Middle frontal gyrus (tissue), 1 donor: ENCODE measurements at regions not wholly inside any gene's neighbourhood (a gene's known extent, or its start where the extent isn't known, plus 50 kb on each side); places are given as distances from the start of the nearest gene placed in this dataset.
A peak's percentile ranks its signal among the peaks of the same experiment; 100 is the strongest.

Experiments used
- DNase-seq: peaks from one replicate; pipeline ENCODE4 v3.0.0-alpha.2; 2015; ENCODE audit warnings: low spot score; ENCODE audit errors: extremely low spot score

DNA sequence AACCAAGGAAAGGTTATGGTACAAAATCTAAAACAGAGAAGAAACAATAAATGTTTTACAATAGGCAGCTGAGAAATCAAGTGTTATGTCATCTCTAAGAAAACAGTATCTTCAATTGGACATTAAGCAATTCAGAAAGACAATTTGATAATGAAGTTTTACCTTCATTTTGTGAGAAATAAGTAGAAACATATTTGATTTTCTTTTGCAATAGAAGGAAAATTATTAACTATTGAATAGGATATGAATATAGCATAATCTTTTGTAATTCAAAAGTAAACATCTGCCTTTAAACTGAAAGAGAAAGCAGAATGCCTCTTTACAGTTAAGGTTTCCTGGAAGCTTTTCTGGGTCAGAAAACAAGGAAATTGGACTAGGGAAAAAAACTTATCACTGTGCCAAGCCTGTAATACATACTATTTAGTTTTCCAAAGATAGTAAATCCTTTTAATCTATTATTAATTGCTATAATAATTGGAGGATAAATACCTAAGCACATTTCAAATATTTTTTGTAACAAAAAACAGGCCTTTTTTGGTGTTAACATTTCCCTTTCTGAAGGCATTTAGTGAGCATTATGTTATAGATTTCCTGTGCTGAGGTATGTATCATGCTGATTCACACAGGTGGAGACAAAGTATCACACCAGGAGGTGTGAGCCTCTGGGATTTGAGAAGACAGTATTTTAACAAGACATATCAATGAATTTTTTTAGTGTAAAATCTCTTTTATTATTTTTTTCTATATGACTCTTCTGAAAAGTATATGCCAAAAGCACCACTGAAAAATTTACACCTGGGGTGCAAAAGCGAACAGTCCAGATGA lies 947.0 kb upstream of the CDH2 start:
- DNase-seq = no peak

DNA sequence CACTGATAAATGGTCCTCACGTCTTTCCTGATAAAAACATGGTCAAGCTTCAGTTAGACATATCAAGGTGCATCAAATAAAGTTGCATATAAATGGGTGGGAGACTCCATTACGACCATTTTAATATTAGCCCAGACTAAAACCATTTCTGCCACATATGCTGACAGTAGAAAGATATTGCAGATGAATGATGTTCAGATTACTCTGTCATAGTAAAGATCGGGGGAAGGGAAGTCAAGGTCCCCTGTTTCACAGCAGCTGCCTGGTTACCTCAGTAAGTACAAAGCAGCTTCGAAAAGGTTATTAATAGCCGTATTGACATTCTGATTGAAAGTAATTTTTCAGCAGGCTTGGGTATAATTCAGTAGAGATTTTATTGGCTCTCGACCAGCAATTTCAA lies 927.7 kb upstream of the CDH2 start:
- no peak for DNase-seq

DNA sequence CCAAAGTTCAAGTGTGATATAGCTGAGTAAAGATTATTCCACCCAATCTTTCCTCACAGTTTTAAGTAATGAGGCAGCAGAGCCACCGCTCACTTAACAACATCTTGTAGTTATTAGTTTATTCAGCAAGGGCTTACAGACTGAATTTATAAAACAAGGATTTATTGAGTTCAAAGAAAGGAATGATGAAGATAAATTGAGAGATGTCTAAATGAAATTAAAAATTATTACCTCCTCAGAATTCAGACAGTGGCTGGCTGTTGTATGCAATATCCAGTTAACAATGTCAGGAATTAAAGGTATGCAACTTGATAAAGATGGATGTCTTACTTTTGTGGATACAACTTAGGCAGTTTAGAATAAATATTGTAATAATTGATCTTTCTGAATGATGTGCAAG lies 927.3 kb upstream of the CDH2 start:
- no peak for DNase-seq

DNA sequence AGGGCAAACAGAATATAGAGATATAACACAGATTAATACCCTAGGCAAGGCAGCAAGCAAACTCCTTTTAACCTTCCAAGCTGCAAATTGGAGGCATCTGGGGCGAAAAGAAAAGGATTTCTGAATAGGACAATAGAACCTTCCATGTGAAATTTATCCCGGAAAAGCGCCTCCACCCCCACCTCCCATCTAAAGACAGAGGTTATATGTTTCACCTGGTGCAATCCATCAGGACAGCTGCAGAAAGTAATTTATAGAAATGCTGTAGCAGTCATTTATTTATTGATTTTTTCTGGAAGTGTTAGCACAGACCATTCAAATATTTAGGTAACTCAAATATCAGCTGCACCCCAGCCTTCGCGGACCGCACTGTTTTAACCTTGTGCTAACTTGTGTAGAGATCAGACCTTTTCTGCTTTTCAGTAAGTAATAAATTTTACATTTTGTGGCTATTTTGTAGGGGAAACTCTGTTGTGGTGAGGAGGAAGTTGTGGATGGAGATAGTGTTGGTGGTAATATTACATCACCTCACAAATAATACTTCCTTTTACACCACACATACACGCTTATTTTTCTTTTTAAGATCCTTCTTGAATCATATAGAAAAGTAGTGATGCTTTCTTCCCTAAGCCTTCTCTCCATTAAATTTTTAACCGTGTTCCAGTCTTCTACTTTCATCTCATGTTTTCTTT lies 919.3 kb upstream of the CDH2 start:
- no peak for DNase-seq

DNA sequence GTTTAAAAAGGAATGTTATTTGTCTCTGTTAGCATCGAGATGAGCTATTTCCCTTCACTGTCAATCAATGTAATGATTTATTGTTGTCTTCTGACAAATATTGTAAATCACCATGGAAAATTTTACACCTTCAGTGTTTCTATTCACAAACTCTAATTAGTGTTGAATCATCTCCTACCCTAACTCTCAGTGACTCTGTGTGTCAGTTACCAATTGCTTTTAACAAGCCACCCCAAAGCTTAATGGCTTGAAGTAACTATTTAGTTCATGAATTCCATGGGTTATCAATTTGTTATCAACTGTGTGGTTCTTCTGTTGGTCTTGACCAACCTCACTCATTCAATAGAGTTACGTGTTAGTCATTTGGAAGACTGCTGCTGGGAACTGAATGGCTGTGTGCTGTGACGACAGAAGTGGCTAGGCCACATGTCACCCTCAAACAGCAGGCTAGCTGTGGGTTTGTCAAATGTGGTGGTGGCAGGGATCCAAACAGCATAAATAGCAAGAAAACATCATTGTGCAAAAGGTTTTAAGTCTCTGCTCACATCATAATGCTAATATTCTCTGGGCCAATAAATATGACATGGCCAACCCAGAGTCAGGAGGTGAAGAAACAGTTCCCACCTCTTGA lies 910.8 kb upstream of the CDH2 start:
- no peak for DNase-seq

DNA sequence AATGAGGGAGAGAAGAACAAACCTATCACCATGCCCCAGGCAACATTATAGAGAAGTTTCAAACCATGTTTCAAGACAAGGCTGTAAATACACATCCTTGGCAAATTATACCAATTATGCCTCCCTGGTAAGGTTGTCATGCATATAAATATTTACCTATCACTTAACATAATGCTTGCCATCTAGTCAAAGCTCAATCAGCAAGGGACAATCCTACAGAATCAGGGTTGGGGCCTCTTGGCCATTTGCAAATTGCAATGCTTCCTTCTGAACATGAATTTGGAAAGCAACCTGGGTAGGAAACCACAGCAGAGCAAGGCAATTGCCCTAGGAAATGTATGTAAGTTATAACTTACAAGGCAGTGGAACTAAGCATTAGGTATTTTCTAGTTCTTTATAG lies 907.2 kb upstream of the CDH2 start:
- no peak for DNase-seq

DNA sequence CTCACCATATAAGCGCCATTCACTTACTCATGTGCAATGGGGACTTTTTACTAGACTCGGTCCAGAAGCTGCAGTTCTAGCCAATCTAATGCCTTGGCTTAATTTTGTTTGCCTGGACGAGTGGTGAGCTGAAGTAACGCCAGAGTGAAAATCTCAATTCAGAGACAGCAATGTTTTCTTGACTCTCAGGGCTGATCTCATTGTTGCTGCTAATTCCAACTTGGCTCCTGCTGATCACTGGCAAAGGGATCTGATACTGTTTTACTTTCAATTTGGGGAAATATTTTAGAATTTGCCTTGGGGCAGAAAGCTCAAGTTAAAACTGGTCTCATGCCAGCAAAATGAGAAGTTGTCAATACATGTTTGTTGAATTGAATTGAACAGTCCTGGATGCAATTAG lies 906.6 kb upstream of the CDH2 start:
- DNase-seq = no peak

DNA sequence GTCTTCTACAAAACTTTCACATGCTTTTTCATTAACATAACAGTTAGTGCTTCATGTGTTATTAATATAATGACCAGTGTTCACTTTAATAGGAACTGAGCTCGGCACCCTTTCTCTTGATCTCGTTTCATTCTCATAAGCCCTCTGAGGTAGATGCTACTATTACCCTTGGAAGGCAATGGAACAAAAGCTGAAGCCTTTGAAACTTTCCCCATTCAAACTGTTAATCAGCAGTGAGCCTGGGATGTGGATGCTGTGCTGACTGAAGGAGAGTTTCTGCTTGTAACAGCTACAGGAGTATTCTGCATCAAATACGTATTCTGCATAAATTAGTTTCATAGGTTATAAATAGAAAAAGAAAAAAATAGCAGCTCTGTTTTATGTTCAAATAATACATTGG lies 904.0 kb upstream of the CDH2 start:
- DNase-seq = no peak

DNA sequence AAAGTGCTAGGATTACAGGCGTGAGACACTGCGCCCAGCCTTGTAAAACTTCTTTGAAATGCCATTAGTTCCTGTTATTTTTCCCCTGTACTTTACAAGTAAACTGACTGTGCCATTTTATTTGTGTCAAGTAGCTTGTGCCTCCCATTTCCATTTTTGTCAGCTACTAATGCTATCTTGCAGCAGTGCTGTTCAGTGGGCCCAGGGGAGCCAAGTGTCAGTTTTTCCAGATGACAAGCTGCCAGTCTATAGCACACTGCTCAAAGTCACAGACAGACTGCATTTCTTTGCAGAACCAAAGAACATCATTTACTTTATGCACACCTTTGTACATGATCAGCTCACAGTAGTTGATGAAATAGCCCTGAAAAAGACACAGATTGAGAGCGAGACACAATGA lies 901.3 kb upstream of the CDH2 start:
- DNase-seq = no peak

DNA sequence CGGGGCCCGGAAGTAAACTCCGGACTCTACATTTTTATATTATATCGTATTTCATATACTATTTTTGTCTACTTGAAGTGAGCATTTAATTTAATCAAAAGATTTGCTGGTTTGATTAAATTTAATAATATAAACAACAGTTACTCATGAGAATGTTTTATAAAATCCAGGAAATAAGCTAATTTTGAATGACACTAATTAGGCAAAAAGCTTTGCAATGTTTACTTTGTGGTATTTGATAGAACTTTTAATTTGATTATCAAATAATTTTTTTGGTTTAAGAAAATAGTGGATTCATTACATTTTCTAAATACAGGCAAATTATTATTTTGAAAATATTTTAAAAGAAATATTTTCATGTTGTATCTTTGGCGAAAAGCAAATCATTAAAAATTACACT lies 900.4 kb upstream of the CDH2 start:
- no peak for DNase-seq

DNA sequence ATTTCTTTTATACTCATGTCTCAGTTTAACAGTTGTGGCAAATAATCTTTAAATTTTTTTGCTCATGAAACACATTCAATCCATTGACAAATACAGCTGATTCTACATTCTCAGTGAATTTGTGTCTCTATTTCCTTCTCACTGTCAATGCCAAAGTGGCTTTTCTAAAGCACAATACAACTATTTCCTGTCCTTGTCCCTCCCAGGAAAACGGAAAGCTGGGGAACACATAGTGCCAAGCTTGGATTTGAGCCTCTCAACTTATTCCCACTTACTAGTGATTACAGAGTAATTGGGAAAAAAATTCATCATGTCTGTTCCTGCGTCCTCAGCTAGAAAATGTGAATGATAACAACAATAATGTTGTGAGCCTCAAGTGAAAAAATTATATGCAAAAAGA lies 899.7 kb upstream of the CDH2 start:
- DNase-seq = no peak

DNA sequence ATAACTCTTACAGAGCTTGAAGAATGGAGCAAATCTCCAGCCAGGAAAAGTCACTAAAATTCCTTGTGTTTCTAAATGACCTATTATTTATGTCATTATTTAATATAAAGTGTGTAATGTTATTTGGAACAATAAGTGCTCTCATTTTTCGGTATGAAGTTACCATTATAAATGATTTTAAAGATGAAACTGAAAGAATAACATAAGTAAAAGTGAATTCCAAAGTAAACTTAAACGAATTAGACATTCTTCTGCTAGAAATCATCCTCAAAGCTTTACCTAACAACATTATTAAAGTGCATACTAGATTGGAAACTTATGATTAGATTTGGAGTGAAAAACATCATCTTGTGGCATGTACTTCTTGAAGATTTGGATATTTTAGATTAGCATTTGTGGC lies 897.2 kb upstream of the CDH2 start:
- DNase-seq = no peak

DNA sequence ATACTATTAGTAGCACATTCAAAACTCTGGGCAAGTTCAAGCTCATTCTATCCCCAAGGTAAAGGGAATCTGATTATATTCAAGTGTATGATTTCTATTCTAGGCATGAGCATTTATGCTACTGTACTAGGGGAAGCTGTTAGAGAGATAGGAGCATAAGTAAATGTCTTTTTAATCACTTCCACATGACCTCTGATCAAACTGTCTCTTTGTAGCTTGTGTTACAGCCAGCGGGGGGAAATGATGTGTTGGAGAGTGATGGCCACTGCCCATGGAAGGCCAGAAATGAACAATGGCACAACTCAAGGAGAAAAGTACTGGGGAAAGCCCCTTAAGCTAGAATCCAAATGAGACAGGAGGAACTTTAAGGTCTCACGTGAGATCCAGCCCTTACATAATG lies 894.9 kb upstream of the CDH2 start:
- DNase-seq = no peak

DNA sequence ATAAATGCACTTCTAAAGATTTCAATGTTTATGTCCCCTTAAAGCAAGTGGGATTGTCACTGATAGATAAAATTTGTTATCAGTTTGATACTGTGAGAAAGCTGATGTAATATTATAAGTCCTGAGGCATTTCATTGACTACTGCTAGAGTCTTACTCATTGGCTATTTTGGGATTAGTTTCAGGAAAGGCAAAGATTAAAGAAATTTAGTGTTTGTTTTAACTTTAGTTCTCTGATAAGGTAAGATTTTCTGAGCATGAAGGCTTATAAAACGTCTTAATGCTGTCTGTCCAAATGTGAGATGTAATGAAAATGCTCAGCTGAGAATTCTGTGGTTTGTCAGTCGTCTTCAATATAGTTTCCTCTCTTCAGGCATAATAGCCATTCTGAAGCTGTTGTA lies 886.4 kb upstream of the CDH2 start:
- no peak for DNase-seq

DNA sequence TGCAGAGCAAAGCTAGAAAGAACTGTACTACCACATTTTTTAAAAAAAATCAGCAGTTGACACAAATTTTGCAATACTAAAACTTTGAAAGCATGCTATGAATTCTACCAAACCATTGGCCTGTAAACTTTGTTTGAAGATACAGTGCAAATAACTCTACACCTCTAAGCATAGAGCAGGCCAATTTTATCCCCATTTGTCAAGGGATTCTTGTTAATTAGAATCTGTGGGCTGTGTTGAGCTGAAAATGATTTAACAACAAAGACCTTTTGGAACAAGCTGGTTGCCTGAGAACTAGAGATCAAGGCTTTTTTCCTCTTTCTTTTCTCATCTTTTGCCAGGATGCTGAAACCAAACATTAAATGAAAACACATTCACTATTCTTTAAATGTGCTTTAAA lies 886.0 kb upstream of the CDH2 start:
- DNase-seq = no peak

DNA sequence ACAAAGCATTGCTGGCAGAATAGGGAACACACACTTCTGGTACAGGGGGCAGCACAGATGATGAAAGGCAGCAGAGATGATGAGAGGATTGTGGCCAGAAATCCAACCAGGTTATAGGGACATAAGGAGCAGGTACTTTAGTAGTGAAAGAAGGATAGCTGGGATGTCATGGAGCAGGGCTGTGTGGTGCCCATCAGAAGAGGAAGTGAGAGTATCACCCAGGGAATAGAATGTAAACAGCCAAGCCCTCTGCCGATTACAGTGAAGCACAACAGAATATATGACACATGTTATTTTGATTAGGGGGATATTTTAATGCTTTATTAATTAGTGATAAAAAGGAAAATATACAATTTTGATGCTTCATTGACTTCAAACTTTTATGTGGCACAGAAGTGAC lies 883.4 kb upstream of the CDH2 start:
- DNase-seq = no peak

DNA sequence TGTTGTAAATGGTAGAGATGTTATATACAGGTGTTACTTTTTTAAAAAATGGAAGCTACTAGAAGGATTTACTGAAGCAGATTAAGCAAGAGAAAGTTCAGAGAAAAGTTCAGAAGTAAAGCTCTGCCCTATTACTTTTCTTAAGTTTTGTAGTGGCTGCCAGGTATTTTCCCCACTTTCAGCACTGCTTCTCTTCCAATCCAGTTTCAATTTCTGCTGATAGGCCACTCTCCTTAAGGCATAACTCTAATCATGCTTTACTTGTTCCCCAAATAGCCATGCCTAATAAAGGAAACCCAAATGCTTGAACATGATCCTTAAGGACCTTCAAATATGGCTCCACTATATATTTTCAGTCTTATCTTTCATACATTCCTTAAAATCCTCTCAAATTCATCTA lies 880.8 kb upstream of the CDH2 start:
- no peak for DNase-seq

DNA sequence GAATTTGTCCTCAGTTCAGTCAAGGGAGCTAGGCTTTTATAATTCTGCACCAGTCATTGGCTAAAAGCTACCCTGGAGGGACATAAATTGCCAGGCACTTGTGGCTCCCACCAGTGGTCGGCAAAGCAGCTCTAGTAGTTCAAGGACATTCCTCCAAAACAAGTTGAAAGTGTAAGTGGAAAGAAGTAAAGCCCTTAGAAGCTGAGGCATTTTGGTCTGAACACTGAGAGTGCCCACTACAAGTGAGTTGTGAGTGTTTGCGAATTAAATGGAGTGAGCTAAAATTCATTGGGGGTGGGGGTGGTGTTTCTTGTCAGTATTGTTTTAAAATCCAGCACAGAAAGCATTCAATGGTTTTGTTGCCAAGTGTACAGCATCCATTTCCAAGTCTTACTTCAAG lies 879.9 kb upstream of the CDH2 start:
- DNase-seq = no peak

DNA sequence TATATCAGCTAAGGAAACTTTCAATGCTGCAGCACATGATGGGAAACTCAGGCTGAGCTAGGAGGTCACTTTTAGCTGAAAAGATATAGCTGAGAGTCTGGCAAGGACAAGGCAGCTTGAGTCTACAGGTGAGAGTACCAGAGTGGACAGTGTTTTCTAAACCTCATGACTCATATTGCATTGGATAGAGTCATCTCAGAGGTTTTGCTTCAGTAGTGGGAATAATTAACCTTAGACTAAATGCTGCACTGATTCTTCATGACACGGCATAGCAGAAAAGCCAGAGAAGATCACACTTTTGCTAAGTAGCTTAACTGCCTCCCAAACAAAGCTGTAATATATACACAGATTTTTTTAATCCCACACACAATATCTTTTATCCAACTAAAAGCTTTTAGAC lies 865.0 kb upstream of the CDH2 start:
- DNase-seq = no peak

DNA sequence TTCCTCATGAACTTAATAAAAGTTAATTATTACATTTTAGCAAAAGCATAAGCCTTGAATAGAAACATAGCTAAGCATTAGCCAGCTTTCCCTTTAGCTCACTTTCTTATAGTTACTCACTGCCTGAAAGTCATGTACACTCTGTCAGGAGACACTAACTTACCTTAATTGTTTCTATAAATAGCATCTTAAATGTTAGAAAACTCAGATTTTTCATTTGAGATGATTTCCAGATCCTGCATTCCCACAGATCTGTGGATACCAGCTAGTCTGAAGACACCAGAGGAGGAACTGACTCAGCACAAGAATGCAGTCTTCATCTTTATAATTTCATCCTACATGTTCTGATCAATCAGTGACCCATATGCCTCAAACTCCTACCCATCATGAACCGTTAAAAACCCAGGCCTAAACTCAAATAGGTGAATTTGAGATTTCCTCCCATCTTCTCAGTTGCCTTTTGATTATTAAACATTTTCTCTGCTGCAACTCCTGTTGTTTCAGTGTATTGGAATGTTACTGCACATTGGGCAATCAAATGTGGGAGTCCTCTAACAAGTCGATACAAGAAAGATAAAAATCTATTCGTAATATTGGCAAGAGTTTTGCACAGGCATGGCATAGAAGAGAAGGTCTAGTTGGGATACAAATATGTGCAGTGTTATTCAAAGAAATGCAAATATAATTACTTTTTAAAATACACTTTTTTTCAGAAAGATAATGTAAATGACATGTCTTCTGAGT lies 857.4 kb upstream of the CDH2 start:
- DNase-seq = no peak

DNA sequence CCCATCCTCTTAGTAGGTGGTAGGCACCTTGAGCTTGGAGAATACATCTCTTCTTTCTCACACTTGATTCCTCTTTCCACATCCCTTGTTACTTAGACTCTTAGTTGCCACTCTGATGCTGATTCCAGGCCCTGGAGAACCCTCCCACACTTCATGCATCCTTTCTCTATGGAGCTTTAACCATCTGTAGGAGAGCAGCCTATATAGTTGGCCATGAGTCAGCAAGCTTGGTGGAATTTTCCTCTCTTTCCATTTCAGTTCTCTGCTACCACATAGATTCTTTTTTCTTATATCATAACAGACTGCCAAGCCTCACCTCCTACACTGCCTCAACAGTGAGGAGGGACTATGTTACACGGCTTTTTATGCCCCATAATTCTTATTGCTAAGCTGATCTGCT lies 851.6 kb upstream of the CDH2 start:
- peak; percentile 33 for DNase-seq

DNA sequence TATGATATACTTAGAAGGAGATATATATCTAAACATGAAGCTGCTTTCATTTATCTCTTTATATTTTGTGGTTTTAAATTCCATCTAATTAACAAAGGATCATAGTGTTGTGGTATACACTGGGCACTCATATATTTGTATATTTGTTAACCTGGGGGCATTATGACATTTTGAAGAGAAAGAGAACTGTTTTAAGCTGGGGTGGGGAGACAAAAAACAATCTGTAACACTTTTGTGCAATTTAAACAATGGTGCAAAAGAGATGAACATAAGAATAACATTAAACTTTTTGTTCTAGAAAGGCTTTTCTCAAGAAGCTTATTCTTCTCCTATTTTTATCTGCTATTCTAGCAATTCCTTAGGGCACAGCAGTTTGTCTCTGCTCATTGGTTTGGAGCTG lies 842.0 kb upstream of the CDH2 start:
- no peak for DNase-seq
